GM18508 (cell line): ENCODE measurements at regions not wholly inside any gene's neighbourhood (a gene's known extent, or its start where the extent isn't known, plus 50 kb on each side); places are given as distances from the start of the nearest gene placed in this dataset.
A peak's percentile ranks its signal among the peaks of the same experiment; 100 is the strongest.
"Not testable (repeated sequence)": the region's sequence is repeated elsewhere in the genome, so short reads cannot be mapped to it uniquely, and the experiment has no call there.

Source experiments
- ATAC-seq: cut with Tn5 transposase; IDR thresholded peaks from one replicate; pipeline ENCODE4 v1.9.1; 2021; ENCODE audit warnings: moderate number of reproducible peaks; ENCODE audit not compliant: insufficient read depth, unreplicated experiment

GRCh38 chr4:12146339-12146738, 717.6 kb upstream of the HS3ST1 start:
- ATAC-seq = no peak

DNA sequence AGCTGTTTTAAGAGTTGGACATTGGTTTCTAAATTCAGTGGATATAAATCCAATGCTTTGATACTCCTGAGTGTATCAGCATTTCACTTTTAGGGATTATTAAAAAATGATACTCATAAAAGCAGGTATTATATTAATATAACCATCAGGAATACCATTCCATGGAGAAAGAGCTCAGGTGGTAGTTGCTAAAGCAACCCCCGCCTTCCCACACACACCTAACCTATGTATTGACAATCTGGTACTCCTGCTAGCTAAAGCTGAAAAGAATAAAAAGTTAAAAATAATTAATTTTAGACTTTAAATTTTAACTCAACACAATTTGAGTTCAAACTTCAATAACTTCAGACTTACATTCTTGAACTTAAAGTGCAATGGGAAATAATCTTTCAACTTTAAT, 717.1 kb upstream of the HS3ST1 start:
- ATAC-seq = no peak

- ATAC-seq = no peak
Observed at GRCh38 chr4:12145106-12145505, 716.4 kb upstream of the HS3ST1 start.

DNA sequence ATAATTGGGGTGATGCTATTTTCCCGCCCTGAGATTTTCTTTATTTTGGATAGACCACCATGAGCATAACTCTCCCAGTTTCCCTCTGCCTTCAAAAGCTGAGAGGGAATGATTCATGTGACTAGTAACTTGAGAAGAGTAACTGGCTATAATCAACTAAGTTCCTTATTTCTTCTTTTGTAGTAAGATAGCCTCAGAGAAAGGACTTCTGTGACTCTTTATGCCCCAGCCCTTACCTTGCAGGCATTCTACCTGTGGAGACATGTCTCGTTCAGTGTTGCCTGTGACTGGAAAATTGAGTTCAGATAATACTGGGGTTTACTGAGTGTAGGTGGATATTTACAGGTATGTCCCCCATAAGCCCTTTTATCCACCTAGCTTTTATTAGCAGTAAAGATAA, 715.4 kb upstream of the HS3ST1 start:
- ATAC-seq = no peak

GRCh38 chr4:12140864-12141263, 712.2 kb upstream of the HS3ST1 start:
- no peak for ATAC-seq

- no peak for ATAC-seq
Observed at GRCh38 chr4:12139296-12139695, 710.6 kb upstream of the HS3ST1 start.

GRCh38 chr4:12138488-12138887, 709.8 kb upstream of the HS3ST1 start:
- no peak for ATAC-seq

DNA sequence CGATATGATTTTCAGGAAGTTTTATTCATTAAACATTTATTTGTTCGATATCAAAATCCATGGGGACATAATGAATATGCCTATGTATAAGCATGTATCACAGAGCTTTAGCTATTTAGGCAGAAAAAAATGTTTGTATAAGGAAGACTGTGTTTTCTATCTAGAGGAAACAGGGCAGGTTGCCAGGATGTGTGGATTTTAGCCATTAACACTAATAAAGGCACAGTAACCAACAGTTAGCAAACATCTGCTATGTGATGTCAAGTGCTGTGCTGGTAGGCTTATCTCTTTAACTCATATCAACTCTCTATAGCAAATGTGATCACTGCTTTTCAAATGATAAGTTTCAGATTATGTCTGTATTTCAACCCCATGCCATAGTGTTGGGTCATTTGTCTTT, 708.9 kb upstream of the HS3ST1 start:
- no peak for ATAC-seq

- ATAC-seq = no peak
Observed at GRCh38 chr4:12126474-12126873, 697.8 kb upstream of the HS3ST1 start.

GRCh38 chr4:12124138-12124537, 695.4 kb upstream of the HS3ST1 start:
- ATAC-seq = no peak

DNA sequence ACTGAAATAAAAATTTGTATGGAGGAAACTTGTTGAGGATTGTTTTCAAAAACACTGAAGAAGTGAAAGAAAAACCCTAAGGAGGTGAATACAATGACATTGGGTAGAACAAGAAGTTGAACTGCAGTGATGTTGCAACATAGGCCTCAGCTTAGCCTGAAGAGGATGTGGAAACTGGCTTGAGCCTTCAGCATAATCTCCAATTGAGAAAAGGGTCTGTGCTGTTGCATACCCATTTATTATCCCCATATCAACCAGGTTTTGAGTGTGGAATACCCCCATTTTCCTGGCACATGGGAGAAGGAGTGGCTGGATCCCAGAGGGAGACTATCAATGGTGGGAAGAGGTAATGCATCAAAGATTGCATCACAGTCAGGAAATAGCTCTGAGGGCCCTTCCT, 695.0 kb upstream of the HS3ST1 start:
- ATAC-seq = no peak

GRCh38 chr4:12122316-12122715, 693.6 kb upstream of the HS3ST1 start:
- no peak for ATAC-seq

DNA sequence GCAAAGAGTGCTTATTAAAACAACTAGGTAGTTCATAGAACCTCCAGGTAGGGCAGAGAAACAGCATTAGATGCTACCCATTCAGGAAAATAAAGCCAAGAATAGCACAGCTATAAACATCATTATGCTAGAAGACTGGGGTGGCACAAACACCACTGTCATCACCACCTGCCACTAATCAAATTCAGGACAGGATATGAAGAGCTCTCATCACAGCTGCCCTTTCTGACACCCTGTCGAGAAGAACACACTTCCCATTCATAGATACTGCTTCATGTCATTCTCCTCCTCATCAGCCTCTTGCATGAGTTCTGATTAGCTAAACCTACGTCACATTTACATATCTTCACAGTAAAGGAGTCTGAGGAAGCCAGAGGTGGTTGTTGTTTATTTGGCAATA, 692.3 kb upstream of the HS3ST1 start:
- no peak for ATAC-seq

GRCh38 chr4:12118651-12119213, 690.0 kb upstream of the HS3ST1 start:
- peak; percentile 60 for ATAC-seq

DNA sequence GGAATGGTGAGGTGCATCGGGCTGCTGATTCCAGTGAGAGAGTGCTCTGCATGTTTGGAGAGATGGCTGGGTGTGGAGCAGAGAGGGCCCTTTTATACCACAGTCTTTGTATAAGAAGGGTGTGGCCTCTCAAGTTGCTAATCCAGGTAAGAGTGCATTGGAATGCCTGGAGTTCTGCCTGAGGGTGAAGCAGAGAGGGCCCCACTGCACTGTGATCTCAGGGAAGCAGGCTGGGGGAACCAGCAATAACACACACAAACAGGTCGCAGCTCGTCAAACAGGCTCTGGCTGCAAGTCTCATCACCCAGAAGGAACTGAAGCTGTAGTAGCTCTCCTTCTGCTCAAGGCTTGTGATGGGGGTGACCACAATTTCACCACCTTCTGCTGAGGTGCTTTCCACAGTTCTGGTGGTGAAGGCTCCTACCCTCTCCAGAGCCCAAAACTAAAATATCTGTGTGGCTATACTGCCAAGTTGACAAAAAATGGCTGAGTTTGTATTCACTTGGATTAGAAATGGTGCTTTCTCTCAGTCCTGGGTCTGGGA, 687.4 kb upstream of the HS3ST1 start:
- no peak for ATAC-seq

DNA sequence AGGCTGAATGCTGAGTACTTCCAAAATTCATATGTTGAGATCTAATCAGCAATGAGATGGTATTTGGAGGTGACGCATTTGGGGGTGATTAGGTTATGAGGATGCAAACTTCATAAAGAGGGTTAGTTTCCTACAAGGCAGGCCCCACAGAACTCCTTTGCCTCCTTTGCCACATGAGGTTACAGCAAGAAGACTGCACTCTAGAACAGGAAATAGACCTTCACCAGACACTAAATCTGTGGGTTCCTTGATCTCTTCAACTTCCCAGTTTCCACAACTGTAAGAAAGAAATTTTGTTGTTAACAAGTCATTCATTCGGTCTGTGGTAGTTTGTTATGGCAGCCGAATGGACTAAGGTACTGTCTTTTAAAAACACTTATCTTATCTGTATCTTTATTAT, 681.9 kb upstream of the HS3ST1 start:
- ATAC-seq = no peak

- ATAC-seq = not testable (repeated sequence)
Observed at GRCh38 chr4:12109056-12109455, 680.4 kb upstream of the HS3ST1 start.

GRCh38 chr4:12105519-12105918, 676.8 kb upstream of the HS3ST1 start:
- ATAC-seq = no peak

DNA sequence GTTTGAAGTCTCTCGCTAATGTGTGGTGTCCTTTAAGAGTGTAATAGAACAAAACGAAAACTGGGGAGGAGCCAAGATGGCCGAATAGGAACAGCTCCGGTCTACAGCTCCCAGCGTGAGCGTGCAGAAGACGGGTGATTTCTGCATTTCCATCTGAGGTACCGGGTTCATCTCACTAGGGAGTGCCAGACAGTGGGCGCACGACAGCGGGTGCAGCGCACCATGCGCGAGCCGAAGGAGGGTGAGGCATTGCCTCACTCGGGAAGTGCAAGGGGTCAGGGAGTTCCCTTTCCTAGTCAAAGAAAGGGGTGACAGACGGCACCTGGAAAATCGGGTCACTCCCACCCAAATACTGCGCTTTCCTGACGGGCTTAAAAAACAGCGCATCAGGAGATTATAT, 661.2 kb upstream of the HS3ST1 start:
- not testable (repeated sequence) for ATAC-seq

DNA sequence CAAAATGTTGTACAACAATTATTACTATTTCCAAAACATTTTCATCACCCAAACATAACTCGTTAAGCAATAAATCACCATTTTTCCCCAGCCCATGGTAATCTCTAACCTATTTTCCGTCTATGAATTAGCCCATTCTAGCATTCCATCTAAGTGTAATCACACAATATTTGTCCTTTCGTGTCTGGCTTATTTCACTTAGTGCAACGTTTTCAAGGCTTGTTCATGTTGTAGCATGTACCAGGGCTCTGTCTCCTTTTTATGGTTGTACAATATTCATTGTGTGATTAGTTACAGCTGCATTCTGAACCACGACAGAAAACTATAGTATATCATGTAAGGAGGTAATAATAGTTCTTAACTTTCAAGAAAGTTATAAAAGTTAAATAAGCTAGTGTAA, 656.0 kb upstream of the HS3ST1 start:
- no peak for ATAC-seq

- no peak for ATAC-seq
Observed at GRCh38 chr4:12071316-12071715, 642.6 kb upstream of the HS3ST1 start.

GRCh38 chr4:12053966-12054365, 625.3 kb upstream of the HS3ST1 start:
- no peak for ATAC-seq

- no peak for ATAC-seq
Observed at GRCh38 chr4:12053556-12053955, 624.9 kb upstream of the HS3ST1 start.
